GM12874 (cell line): ENCODE measurements at regions not wholly inside any gene's neighbourhood (a gene's known extent, or its start where the extent isn't known, plus 50 kb on each side); places are given as distances from the start of the nearest gene placed in this dataset.

Experiments used
- TF ChIP-seq, protein P1 (sequence below): IDR thresholded peaks from 2 replicates; pipeline ENCODE4 v1.5.1; 2011; ENCODE audit warnings: low read depth, mild to moderate bottlenecking, control low read depth, low read length, moderate library complexity; ENCODE audit not compliant: insufficient read depth

DNA sequence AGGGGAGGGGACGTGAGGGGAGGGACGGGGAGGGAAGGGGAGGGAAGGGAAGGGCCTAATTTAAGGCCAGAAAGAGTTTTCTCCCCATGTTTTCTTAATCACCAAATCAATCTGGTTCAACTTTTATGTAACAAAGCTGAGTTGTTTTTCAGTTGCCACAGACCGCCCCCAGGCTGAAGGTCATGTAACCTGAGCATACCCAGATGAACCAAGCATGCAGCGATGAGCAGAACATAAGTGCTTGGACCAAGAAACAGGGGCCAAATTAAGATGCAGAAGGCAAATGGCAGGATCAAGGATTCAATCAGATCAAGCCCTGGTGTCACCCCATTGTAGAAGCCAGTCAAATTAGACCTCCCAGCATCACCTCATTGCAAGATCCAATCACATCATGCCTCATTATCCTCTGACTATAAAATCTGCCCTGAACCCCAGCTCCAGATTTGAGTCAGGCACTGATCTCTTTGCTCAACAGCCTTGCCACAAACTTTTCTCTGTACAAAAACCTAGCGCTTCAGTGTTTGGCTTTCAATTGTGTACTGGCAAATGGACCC, 113.5 kb upstream of the TNPO1 start:
- TF ChIP-seq, protein P1, sequence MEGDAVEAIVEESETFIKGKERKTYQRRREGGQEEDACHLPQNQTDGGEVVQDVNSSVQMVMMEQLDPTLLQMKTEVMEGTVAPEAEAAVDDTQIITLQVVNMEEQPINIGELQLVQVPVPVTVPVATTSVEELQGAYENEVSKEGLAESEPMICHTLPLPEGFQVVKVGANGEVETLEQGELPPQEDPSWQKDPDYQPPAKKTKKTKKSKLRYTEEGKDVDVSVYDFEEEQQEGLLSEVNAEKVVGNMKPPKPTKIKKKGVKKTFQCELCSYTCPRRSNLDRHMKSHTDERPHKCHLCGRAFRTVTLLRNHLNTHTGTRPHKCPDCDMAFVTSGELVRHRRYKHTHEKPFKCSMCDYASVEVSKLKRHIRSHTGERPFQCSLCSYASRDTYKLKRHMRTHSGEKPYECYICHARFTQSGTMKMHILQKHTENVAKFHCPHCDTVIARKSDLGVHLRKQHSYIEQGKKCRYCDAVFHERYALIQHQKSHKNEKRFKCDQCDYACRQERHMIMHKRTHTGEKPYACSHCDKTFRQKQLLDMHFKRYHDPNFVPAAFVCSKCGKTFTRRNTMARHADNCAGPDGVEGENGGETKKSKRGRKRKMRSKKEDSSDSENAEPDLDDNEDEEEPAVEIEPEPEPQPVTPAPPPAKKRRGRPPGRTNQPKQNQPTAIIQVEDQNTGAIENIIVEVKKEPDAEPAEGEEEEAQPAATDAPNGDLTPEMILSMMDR, result no peak

DNA sequence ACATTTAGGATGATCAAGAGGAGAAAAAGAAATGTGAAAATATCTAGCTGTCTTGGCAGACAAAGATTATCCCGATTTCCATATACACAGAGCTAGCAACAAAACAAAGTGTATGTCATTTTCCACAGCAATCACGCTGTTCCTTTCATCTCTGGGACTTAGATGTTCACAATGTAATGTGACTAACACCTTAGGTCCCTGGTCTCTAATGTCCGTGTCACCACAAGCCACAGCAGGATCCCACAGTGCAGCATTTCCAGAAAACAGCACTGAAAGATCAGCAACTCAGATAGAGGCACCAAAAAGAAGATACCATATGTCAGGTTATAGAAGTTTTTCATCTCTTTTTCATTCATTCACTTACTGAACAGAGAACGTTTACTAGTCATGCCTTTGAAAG, 118.0 kb upstream of the TNPO1 start:
- TF ChIP-seq, protein P1, result no peak

DNA sequence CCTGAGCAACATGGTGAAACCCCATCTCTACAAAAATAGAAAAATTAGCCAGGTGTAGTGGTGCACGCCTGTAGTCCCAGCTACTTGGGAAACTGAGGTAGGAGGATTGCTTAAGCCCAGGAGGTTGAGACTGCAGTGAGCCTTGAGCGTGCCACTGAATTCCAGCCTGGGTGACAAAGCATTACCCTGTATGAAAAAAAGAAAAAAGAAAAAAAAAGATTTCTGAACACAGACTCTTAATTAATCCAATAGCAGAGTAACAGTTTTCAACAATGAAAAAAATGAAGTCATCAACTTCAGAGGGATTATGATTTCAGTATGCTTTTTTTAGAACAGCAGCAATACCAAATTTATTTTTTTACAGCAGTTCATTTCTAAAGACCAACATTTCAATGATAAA, 118.8 kb upstream of the TNPO1 start:
- TF ChIP-seq, protein P1, result no peak

DNA sequence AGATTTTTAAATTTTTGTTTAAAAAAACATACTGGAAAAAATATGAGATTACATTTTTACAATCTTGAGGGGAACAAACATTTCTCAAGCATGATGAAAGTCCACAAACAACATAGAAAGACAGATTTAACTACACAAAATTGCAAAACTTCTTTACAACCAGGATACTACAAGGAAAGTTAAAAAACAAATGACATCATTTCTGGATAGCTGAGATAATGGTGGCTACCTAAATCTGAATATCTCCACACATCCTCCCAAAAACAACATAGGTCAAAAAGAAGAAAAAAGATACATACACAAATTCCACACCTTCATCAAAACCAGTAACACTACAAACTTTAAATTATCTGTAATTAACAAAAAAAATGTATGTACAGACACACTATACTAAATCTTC, 120.8 kb upstream of the TNPO1 start:
- TF ChIP-seq, protein P1, result no peak

DNA sequence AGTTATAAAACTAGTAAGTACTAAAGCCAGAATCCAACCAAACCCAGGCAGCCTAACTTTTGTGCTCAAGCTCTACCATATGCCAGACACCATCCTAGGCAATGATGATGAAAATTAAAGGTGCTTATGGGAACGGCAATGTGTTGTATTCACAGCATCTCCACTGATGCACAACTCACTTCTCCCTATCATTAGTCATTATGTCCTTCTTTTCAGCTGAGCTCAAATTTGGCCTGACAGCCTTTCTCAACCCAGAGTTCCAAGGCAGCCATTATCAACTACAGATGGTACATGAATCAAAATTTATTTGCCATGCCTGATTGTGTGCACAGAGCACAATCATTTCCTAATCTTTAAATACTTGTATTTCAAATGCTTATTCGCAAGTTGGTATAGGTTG, 121.6 kb upstream of the TNPO1 start:
- TF ChIP-seq, protein P1, result no peak

DNA sequence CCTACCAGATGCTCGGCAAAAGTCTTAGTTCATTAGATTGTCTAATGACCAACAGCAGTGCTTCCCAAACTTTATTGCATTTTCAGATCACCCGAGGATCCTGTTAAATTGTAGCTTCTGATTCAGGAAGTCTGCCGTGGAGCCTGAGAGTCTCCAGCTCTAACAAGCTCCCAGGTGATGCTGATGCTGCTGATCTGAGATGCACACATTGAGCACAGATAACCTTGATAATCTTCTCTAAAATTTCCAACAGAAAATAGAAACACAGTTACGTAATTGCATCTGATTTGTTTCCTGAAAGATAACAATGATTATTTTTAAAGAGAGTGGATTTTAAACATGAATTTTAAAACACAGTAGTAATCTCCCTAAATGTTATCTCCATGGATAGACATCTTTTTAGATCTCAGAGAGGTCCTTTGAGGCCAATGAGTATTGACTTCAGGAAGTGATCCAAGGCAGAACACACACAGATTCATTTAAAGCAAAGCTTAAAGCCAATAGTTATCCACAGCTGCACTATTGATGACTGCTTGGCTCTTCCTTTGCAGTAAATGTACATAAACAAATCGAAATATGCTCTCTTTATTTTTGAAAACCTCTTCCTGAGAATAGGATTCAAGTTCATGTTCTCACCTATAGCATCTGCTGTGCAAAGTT, 122.8 kb upstream of the TNPO1 start:
- TF ChIP-seq, protein P1, result no peak

DNA sequence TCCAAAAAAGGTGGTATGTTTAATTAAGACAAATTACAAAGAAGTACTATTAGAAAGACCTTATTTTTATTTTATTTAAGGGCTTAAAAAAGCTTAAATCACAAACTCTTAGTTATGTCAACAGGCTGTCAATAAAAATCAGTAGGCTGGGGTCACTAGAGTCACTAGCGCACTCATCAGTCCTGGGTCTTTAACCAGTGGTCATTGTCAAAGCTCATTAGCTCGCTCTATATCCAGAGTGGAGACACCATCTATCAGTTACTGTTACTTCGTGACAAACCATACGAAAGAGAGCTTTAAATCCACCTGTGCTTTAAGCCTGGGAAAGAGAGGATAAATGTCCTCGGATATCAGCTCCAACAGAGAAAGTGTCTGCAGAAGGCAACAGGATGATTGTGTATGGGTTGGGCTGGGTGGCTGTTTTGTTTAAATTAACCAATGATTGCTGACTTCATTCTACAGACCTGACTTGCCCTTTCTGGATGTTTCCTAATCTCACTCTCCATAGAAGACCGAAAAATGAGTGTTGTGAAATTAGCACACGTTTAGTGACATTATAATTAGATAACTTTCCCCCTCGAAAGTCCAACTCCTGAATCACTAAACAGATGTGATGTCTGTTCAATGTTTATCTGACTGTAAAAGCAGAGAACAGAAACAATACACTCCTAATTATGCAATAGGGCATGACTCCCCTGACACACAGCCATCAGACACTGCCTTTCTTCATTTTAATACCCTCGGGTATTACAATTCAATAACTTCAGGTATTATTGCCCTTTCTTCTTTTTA, 123.6 kb upstream of the TNPO1 start:
- TF ChIP-seq, protein P1, result no peak
